Common myeloid progenitor, CD34-positive (primary cell): ENCODE measurements at regions not wholly inside any gene's neighbourhood (a gene's known extent, or its start where the extent isn't known, plus 50 kb on each side); places are given as distances from the start of the nearest gene placed in this dataset.

Source experiments
- CTCF ChIA-PET: fragments of 350-600 bp; sonication (Branson Sonifier 250); formaldehyde crosslinking; loops from one replicate; lab custom pipeline; 2021; ENCODE audit warnings: antibody characterized with exemption; lab: Charles Lee
- POLR2A ChIA-PET: fragments of 350-600 bp; sonication (Branson Sonifier 250); formaldehyde crosslinking; loops from one replicate; lab custom pipeline; 2021; ENCODE audit warnings: antibody characterized with exemption; lab: Charles Lee
- DNase-seq, 3 donors: peaks; one replicate each; pipeline versions ENCODE4 v3.0.0 to v3.0.0-alpha.2; 2013
- H3K27ac ChIP-seq, 2 experiments: 1 replicate in 1 of 2; 2 replicates in 1 of 2; pipeline ENCODE4 v1.7.0; 2013; ENCODE audit warnings: inconsistent platforms in 2 of 2, low read length in 2 of 2, mild to moderate bottlenecking in 2 of 2, low read depth in 1 of 2, moderate library complexity in 1 of 2; ENCODE audit not compliant: severe bottlenecking in 2 of 2, insufficient read depth in 1 of 2, poor library complexity in 1 of 2
- H3K27me3 ChIP-seq, 5 experiments: replicated peaks in 2 of 5; 1 replicate in 3 of 5; 2 replicates in 2 of 5; pipeline versions ENCODE4 v1.6.1 to v1.7.0; 2013; ENCODE audit warnings: low read length in 4 of 5, mild to moderate bottlenecking in 2 of 5, moderate library complexity in 2 of 5, inconsistent platforms in 1 of 5; ENCODE audit not compliant: insufficient read depth in 5 of 5, control insufficient read depth in 4 of 5
- H3K36me3 ChIP-seq, 4 experiments: 1 replicate in 2 of 4; 2 replicates in 2 of 4; pipeline versions ENCODE4 v1.6.1 to v1.7.0; 2013; ENCODE audit warnings: low read length in 3 of 4, control low read depth in 1 of 4, mild to moderate bottlenecking in 1 of 4; ENCODE audit not compliant: control insufficient read depth in 4 of 4, insufficient read depth in 4 of 4
- H3K4me1 ChIP-seq, 4 experiments: 1 replicate in 3 of 4; 2 replicates in 1 of 4; pipeline versions ENCODE4 v1.6.1 to v1.7.1; 2013; ENCODE audit warnings: low read length in 3 of 4, mild to moderate bottlenecking in 3 of 4, control low read depth in 1 of 4, inconsistent platforms in 1 of 4, moderate library complexity in 1 of 4; ENCODE audit not compliant: control insufficient read depth in 4 of 4, insufficient read depth in 4 of 4; ENCODE audit errors: control extremely low read depth in 1 of 4
- H3K4me3 ChIP-seq, 7 experiments: 1 replicate in 4 of 7; 2 replicates in 3 of 7; pipeline versions ENCODE4 v1.5.1 to v1.7.0; 2013; ENCODE audit warnings: mild to moderate bottlenecking in 7 of 7, low read length in 6 of 7, moderate library complexity in 6 of 7, inconsistent platforms in 2 of 7, low read depth in 2 of 7, control low read depth in 1 of 7; ENCODE audit not compliant: insufficient read depth in 4 of 7, control insufficient read depth in 1 of 7; ENCODE audit errors: extremely low read depth in 1 of 7
- H3K9me3 ChIP-seq, 5 experiments: 1 replicate in 4 of 5; 2 replicates in 1 of 5; pipeline versions ENCODE4 v1.6.1 to v1.7.1; 2013; ENCODE audit warnings: low read length in 4 of 5, mild to moderate bottlenecking in 2 of 5, inconsistent platforms in 1 of 5, low read depth in 1 of 5, moderate library complexity in 1 of 5; ENCODE audit not compliant: control insufficient read depth in 4 of 5, insufficient read depth in 2 of 5; ENCODE audit errors: control extremely low read depth in 1 of 5
- WGBS: methylation state at CpG from one replicate; pipeline ENCODE4 v1.1.5; 2013; ENCODE audit not compliant: insufficient coverage; 5-methylcytosine and 5-hydroxymethylcytosine counted together

DNA sequence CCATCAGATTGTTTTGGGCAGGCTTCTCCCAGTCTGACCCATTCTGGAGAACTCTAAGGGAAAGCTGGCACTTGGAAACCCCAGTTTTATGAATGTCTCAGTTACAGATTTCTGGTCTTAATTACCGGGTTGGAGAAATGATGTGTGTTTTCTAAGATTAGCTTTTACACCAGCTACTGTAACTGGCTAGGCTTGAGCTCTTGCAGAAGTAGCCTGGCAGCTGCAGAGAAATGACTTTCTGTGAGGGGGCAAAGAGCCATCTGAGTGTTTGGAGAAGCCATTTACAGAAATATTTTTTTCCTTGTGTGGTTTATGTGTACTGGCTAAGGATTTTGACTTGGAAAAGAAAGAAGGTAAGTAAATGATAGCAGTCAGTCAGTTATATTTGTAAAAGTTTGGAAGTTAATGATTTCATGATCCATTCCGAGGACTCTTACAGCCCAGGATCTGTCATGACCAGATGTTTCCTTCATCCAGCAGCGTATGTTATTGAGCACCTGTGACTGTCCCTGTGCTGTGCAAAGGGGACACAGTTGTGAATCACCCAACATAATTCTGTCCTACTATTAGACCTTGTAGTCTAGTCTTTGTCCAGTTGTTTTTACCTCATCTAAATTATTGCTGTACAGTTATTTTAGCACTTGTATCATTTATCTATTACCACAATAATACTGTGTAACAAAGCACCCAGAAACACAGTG is 53.7 kb upstream of the GDNF start:
- Histone ChIP-seq H3K9me3 (peaks cover 0 to 2% (median 0%) of the 10 kb centered on the region in 5 experiments), H3K27ac (no peak overlapping the region), H3K4me1 (no peaks in the 10 kb centered on the region), H3K4me3 (no peak overlapping the region), H3K27me3 (peaks cover 0 to 5% (median 2%) of the 10 kb centered on the region in 5 experiments), H3K36me3 (no peaks in the 10 kb centered on the region)
- CTCF ChIA-PET, result no interaction called here
- WGBS, result 93% methylated on average over 3 of the region's 3 CpGs
- DNase-seq, result no peak
- POLR2A ChIA-PET, result no interaction called here

GRCh38 chr5:37892586-37892985 is 52.7 kb upstream of the GDNF start:
- no peaks in the 10 kb centered on the region for H3K4me1 ChIP-seq
- H3K36me3 ChIP-seq, result no peaks in the 10 kb centered on the region
- CTCF ChIA-PET, result no interaction called here
- H3K9me3 ChIP-seq, result peaks cover 0 to 2% (median 0%) of the 10 kb centered on the region in 5 experiments
- POLR2A ChIA-PET, result no interaction called here
- WGBS, result no CpG with 5 or more reads among the region's 1 CpG
- H3K27me3 ChIP-seq, result peaks cover 0 to 5% (median 2%) of the 10 kb centered on the region in 5 experiments
- H3K27ac ChIP-seq, result no peak overlapping the region
- DNase-seq, result no peak
- H3K4me3 ChIP-seq, result no peak overlapping the region

- H3K36me3 ChIP-seq, result no peaks in the 10 kb centered on the region
- ChIA-PET POLR2A (no interaction called here), CTCF (no interaction called here)
- H3K27me3 ChIP-seq, result peaks cover 0 to 2% (median 0%) of the 10 kb centered on the region in 5 experiments
- no peak overlapping the region for H3K4me3 ChIP-seq
- peaks cover 0 to 2% (median 0%) of the 10 kb centered on the region in 5 experiments for H3K9me3 ChIP-seq
- no peak overlapping the region for H3K27ac ChIP-seq
- 100% methylated on average over 1 of the region's 1 CpG for WGBS
- no peak for DNase-seq
- H3K4me1 ChIP-seq, result no peaks in the 10 kb centered on the region
Observed at GRCh38 chr5:37891832-37892231, 52.0 kb upstream of the GDNF start.

GRCh38 chr5:37889612-37890317 is 49.9 kb upstream of the GDNF start:
- H3K27ac ChIP-seq, result no peak overlapping the region
- 95% methylated on average over 3 of the region's 8 CpGs for WGBS
- CTCF ChIA-PET, result no interaction called here
- H3K9me3 ChIP-seq, result peaks cover 0 to 2% (median 0%) of the 10 kb centered on the region in 5 experiments
- H3K27me3 ChIP-seq, result peaks cover 0 to 4% (median 0%) of the 10 kb centered on the region in 5 experiments
- H3K4me1 ChIP-seq, result no peaks in the 10 kb centered on the region
- no peak overlapping the region for H3K4me3 ChIP-seq
- DNase-seq, result no peak
- POLR2A ChIA-PET, result no interaction called here
- no peaks in the 10 kb centered on the region for H3K36me3 ChIP-seq
